Fibroblast of villous mesenchyme (primary cell): ENCODE measurements at regions not wholly inside any gene's neighbourhood (a gene's known extent, or its start where the extent isn't known, plus 50 kb on each side); places are given as distances from the start of the nearest gene placed in this dataset.

Experiments used
- DNase-seq: peaks from one replicate; pipeline ENCODE4 v3.0.0-alpha.2; 2010; ENCODE audit warnings: low read depth
- H3K4me3 ChIP-seq: 2 replicates; pipeline ENCODE4 v1.5.1; 2011; ENCODE audit warnings: low read depth, mild to moderate bottlenecking, low read length
- CTCF ChIP-seq: IDR thresholded peaks from 2 replicates; pipeline ENCODE4 v1.5.1; 2012; ENCODE audit warnings: low read depth, mild to moderate bottlenecking, low read length; ENCODE audit not compliant: insufficient read depth

GRCh38 chr4:18394656-18395055 lies 373.1 kb upstream of the LCORL start:
- no peak for TF ChIP-seq CTCF
- no peak overlapping the region for H3K4me3 ChIP-seq
- DNase-seq, result no peak

- DNase-seq, result no peak
- TF ChIP-seq CTCF, result no peak
- H3K4me3 ChIP-seq, result no peak overlapping the region
Measured at GRCh38 chr4:18391354-18391728, 369.8 kb upstream of the LCORL start.

- no peak for DNase-seq
- H3K4me3 ChIP-seq, result no peak overlapping the region
- TF ChIP-seq CTCF, result no peak
Measured at GRCh38 chr4:18390655-18391353, 369.2 kb upstream of the LCORL start.

GRCh38 chr4:18389115-18389514 lies 367.6 kb upstream of the LCORL start:
- DNase-seq, result no peak
- no peak for TF ChIP-seq CTCF
- H3K4me3 ChIP-seq, result no peak overlapping the region

- no peak for TF ChIP-seq CTCF
- no peak overlapping the region for H3K4me3 ChIP-seq
Measured at GRCh38 chr4:18388039-18388438, 366.5 kb upstream of the LCORL start.

GRCh38 chr4:18381186-18381585 lies 359.6 kb upstream of the LCORL start:
- DNase-seq, result no peak
- no peak overlapping the region for H3K4me3 ChIP-seq
- no peak for TF ChIP-seq CTCF

More at GRCh38 chr4:18388039-18388438, 366.5 kb upstream of the LCORL start:
- no peak for DNase-seq

- no peak for DNase-seq
- no peak for TF ChIP-seq CTCF
- H3K4me3 ChIP-seq, result no peak overlapping the region
Measured at GRCh38 chr4:18369561-18369960, 348.0 kb upstream of the LCORL start.
